DMS79 treated with DMSO at 0.1 percent for 48 hours (cell line): ENCODE measurements at regions not wholly inside any gene's neighbourhood (a gene's known extent, or its start where the extent isn't known, plus 50 kb on each side); places are given as distances from the start of the nearest gene placed in this dataset.
"Not testable (repeated sequence)": the region's sequence is repeated elsewhere in the genome, so short reads cannot be mapped to it uniquely, and the experiment has no call there.

ENCODE experiments used
- DNase-seq: peaks from one replicate; lab custom pipeline; 2025; lab: John Stamatoyannopoulos, UW

GRCh38 chr5:179455320-179455719, 95.0 kb upstream of the RUFY1 start:
- DNase-seq, result no peak

GRCh38 chr5:179454356-179454755, 96.0 kb upstream of the RUFY1 start:
- no peak for DNase-seq

- DNase-seq, result no peak
Observed at GRCh38 chr5:179453616-179454015, 96.7 kb upstream of the RUFY1 start.

- no peak for DNase-seq
Observed at GRCh38 chr5:179452356-179453230, 97.8 kb upstream of the RUFY1 start.

GRCh38 chr5:179451828-179452196, 98.5 kb upstream of the RUFY1 start:
- no peak for DNase-seq

GRCh38 chr5:179451114-179451827, 99.1 kb upstream of the RUFY1 start:
- no peak for DNase-seq

GRCh38 chr5:179449950-179450349, 100.4 kb upstream of the RUFY1 start:
- not testable (repeated sequence) for DNase-seq

GRCh38 chr5:179448282-179448681, 102.1 kb upstream of the RUFY1 start:
- not testable (repeated sequence) for DNase-seq

- DNase-seq, result not testable (repeated sequence)
Observed at GRCh38 chr5:179442289-179442688, 97.0 kb upstream of the ADAMTS2 start.

GRCh38 chr5:179439181-179439985, 94.1 kb upstream of the ADAMTS2 start:
- no peak for DNase-seq

- DNase-seq, result no peak
Observed at GRCh38 chr5:179438461-179438860, 93.2 kb upstream of the ADAMTS2 start.

GRCh38 chr5:179438011-179438441, 92.8 kb upstream of the ADAMTS2 start:
- no peak for DNase-seq

- DNase-seq, result no peak
Observed at GRCh38 chr5:179437341-179438001, 92.2 kb upstream of the ADAMTS2 start.

- no peak for DNase-seq
Observed at GRCh38 chr5:179436321-179437122, 91.3 kb upstream of the ADAMTS2 start.

GRCh38 chr5:179435731-179436315, 90.6 kb upstream of the ADAMTS2 start:
- DNase-seq, result no peak

GRCh38 chr5:179435181-179435580, 89.9 kb upstream of the ADAMTS2 start:
- no peak for DNase-seq

- DNase-seq, result no peak
Observed at GRCh38 chr5:179432547-179432946, 87.3 kb upstream of the ADAMTS2 start.

GRCh38 chr5:179431221-179431824, 86.1 kb upstream of the ADAMTS2 start:
- no peak for DNase-seq

GRCh38 chr5:179430193-179431175, 85.2 kb upstream of the ADAMTS2 start:
- no peak for DNase-seq
